NCI-H1092 treated with DMSO at 0.1 percent for 48 hours (cell line): ENCODE measurements at regions not wholly inside any gene's neighbourhood (a gene's known extent, or its start where the extent isn't known, plus 50 kb on each side); places are given as distances from the start of the nearest gene placed in this dataset.

Experiments
- DNase-seq: peaks from one replicate; lab custom pipeline; 2025; lab: John Stamatoyannopoulos, UW

DNA sequence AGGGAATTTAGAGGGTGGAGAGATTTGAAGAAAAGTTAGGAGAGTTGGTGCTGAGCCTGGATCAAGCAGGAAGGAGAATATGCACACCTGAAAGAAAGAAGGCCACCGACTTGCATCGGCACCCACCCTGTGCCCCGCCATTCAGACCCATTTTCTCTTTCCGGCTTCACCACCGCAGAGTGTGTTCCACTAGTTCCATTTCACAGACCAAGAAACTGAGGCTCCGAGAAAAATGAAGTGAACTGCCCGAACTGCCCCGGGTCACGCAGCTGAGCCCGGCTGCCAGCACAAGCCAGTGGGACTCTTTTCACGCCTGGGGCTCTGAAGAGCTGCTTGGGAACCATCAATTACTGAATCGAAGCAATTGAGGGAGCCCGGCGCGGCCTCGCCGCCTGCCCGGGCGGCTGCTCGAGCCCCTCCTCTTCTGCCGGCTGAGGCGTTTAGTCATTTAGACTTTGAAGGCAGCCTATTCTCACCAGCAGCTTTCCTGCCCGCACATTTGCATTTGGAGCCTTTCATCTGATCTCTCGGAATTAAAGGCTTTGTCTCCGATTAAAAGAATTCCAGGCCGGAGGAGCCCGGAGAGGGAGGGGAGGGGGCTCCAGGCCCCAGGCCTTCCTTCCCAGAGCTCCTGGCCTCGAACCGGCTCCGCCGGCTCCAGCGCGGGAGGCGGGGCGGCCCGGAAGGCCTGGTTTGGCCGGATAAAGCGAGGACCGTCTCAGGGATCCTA is 140.2 kb upstream of the PJA1 start:
- DNase-seq = no peak

DNA sequence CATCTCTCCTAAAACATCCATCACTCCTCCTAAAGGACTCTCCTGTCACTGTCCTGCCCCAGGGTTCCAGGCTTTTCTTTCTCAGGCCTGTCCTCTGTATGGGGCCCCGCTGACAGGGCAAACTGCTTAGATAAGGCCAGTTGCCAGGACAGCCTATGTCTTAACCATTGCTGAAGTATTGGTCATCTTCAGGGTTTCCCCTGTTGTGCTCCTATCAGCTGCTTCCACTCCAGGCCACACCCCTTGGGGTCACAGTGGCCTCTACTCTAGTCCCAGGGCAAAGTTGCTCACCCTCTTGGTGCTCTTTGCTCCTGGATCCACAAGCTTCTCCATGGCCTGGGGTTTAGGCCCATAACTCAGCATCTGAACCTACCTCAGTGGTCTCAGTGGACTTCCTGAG is 138.0 kb upstream of the PJA1 start:
- DNase-seq = no peak

DNA sequence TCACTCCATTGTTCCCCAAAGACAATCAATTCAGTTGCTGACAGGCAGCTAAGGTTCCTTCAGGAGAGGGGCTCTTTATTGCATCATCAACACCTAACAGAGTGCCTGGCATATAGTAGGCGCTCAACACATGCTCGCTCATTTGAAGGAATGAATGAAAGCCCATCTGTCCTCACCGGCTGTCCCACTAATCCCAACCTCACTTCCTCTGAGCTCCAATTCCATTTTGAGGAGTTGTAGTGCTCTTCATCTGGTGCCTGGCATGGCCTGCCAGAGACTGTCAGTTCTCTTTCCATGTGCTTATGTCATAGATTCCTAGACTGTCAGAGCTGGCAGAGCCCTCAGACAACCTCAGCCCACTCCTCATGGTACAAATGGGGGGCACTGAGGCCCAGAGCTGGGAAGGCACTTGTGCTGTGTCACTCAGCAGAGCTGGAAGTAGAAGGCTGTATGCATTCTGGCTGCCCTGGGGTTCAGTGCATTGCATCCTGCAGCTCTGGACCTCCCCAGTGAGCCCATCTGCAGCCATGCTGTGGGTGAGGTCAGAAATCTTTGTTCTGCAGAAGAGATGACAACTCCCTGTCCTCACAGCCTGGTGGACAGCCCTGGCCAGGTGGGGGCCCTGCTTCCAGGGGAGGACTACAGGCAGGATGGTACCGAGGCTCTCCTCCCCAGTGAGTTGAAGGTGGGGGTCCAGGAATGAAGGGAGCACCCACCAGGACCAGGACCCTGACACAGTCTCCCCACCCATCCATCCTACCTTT is 134.9 kb upstream of the PJA1 start:
- no peak for DNase-seq

DNA sequence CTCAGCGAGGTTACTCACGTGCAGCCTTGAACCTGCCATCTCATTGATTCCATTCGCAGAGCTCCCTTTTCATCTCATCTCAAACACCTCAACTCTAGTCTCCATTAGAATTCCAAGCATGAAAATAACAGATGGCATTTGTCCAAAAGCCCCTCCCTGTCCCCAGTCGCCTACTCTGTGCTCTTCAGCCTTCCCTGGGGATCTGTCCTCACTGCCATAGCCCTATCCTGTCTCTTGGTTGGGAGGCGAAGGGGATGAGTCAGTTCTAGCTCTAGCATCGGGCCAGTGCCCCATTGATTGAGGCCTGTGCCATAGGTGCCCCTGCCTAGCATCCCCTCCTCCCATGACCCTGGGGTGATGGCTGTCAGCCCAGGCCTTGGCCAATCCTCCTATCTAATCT is 134.0 kb upstream of the PJA1 start:
- DNase-seq = no peak

DNA sequence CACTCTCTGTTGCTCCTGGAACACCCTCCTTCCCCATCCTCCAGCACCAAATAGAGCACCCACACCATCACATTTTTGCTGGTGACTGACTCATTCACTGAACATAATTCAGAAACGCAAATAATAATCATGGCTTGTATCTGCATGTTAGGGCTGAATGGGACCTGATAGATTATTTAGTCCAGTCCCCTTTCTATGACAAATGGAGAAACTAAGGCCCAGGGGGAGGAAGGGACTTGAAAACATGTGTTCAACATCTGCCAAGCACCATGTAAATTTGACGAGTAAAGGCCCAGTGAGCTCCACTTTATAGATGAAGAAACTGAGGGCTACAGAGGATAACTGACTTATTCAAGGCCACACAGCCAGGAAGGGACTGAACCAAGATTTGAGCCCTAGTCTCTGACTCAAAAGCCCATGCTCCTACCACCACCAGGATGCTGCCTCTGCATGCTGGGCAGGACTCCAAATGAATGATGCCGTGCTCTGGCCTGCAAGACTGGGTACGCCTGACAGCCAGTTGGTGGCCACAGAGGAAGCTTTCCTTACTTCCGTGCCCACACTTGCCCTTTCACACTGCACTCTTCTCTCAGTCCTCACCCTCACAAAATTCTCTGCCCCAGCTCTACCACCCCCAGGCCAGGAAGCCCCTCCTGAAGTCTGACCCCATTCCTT is 133.3 kb upstream of the PJA1 start:
- no peak for DNase-seq

DNA sequence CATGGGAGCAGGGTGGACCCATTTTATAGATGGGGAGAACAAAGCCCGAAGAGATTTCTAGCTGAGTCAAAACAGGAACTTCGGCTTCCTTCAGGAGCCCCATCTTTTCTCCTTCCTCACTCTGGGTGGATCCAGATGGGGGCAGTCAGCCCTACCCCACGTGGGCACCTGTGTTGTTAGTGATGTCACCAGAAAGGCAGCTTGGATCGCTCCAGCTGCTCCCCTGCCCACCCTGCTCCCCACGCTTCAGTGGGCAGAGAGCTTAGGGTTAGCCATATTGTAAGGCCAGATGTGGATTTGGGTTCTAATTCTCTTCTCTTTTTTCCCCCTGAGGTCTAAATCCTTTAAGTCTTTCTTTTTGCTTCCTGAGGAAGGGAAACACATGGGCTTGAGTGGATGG is 132.3 kb upstream of the PJA1 start:
- no peak for DNase-seq

DNA sequence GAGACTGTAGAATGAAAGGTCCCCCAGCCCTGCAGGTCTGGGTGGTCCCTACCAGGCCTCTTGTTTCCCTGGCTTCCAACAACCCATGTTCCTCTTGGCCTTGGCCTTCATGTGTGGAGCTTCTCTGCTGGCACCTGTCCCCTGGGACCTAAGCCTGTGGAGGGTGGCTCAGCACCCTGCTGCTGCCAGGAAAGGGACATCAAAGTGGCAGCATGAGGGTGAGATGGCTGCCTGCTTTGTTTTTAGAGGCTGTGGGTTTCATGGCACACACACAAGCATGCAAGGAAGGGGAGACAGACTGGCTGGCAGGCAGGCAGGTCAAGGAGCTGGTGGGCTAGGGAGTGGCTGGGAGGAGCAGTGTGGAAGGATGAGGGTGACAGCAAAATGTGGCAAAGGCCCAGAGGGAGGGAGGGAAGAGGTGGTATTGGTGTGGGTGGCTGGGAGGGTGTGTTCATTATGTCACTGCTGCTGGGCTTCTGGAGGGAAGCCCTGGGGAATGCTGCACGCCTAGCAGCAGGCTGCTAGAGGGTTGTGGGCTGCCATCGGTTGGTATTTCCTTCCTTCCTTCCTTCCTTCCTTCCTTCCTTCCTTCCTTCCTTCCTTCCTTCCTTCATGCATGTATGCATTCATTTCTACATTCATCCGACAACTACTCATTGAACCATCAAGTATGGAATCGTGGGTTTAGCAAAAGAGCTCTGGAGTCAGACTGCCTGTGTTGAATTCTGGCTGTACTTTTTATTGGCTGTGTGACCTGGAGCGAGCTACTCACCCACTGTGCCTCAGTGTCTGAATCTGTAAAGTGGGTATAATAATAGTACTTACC is 128.7 kb upstream of the PJA1 start:
- no peak for DNase-seq

DNA sequence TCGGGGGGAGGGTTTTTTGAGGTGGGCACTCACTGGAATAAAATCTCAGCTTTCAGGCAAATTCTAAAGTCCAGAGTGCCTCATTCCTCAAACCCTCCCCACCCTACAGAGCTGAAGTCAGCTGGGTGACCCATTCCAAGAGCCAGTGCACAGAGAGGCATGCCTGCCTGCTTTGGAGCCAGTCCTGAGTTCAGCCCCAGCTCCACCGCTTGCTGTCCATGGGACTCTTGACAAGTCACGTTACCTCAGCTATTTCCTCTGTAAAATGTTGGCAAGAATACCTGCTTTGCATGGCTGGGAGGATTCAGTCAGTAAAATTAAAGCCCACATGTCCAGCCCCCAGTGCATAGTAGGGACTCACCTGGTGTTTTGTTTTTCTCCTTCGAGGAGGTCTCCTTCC is 125.9 kb upstream of the PJA1 start:
- no peak for DNase-seq

DNA sequence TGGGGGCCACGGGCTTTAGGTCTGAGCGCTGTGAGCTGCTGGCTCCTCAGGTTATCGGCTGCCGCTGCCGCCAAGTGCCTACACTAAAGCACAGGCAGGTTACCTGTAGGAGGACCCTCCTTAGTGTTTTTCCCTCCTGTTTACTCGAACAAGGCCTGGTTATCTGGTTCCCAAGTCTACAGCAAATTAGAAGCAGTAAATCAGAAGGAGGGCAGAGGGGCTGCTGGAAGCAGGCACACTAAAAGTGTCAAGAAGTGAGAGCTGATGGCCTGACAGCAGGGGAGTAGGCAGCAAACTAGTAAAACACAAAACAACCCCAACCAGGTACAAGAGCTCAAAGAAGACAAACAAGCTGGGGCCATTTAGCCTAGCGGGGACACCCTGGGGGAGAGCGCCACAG is 125.0 kb upstream of the PJA1 start:
- DNase-seq = no peak

DNA sequence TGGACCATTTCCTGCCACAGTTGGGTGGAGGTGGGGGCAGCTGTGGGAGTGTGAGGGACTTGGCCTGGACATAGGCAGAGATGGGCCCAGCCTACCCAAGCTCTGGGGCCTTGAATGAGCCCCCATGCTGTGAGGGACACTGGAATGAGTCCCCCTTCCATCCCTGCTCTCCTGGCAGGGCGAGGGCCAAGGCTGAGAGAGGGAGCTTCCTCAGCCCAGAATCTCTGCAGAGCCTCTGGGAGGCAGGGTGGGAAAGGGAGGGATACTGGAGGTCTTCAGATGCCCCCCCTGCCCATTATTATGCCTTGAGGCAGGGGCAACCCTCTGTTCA is 124.5 kb upstream of the PJA1 start:
- no peak for DNase-seq

DNA sequence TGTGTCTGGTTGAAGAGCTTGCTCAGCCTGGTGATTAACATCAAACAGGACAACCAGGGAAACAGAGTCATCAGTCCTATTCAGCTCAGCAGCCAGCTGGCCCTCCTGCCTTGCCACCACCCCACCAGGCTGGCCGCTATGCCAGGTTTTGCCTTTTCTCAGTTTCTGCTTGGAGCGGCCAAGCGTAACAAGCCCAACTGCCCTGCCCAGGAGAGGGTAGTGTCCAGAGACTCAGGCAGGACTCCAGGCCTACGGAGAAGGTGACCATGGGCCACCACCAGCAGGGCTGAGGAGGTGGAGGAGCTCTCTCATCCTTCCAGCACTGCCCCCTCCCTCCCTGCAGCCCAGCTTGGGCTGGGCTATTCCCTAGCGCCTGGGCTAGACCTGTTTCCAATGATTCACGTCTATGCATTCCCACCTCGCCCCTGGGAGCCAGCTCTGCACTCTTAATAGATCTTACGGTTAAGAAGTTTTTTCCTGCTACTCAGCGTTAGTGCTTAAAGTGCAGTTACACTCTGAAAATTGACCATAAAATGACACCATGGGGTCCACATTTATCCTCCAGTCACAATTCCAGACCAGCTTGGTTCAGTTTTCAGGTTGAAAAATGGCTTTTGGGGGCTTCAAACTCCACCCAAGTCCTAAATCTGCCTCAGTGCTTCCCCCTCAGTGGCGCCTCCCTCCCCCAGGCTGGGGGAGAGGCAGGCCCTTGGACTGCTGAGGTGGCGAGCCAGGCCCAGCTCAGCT is 124.0 kb upstream of the PJA1 start:
- no peak for DNase-seq

DNA sequence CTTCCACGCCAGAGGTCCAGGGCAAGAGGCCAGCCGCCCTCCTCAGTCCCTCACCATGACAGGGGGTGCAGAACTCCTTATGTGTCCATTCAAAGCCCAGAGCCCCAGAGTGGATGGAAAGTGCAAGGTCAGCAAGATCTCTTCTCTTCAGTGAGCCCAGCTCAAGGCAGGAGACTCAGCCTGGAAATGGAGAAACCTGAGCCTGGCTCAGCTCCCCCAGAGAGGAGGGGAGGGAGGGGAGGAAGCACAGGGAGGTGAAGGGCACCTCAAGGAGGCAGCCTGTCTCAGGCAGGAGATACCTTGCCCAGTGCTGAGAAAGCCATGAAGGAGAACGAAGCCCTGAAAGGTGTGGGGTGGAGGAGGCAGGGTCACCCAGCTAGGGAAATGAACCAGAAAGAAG is 121.8 kb upstream of the PJA1 start:
- DNase-seq = no peak

DNA sequence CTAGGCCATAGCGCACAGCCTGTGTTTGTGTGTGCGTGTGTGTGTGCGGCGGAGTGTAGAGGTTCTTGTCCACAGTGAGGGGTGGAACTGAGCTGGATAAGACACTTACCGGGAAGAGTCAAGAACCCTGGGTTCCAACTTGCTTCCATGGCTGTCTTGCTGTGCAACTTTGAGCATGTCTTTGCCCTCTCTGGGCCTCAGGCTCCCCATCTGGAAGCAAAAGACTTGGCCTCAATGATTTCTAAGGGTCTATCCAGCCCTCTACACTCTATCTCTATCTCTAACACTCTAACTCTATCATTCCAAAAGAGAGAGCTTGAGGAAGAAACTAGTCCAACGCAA is 121.3 kb upstream of the PJA1 start:
- DNase-seq = no peak

DNA sequence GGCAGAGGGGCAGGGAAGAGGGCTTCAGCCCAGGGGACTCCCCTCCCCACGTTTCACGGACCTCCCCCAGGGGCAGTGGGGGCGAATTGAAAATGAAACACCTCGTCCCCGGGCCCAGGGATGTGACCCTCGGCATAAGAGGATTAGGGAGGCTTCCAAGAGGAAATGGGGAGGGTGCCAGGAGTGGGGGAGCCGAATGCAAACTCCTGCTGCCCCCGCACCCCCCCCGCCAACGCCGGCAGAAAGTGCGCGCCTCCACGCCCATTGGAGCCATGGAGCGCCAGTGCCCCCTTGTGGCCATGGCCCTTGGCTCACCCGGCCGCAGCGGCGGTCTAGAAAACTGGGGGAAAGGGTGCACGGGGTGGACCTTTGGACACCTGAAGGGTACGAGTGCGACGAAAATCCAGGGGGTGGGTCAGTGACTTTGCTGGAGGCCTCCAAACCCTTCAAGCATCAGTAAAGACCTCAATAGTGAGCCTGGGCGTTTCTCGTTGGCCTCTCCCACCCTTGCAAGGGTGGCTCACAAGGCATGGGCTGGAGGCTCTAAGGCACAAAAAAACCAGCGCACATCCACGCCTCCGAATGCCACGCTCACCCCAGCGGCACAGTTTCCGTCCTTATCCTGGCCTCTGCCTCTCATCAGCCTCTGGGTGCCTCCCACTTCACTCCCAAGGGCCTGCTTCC is 120.8 kb upstream of the PJA1 start:
- DNase-seq = peak; percentile 43

DNA sequence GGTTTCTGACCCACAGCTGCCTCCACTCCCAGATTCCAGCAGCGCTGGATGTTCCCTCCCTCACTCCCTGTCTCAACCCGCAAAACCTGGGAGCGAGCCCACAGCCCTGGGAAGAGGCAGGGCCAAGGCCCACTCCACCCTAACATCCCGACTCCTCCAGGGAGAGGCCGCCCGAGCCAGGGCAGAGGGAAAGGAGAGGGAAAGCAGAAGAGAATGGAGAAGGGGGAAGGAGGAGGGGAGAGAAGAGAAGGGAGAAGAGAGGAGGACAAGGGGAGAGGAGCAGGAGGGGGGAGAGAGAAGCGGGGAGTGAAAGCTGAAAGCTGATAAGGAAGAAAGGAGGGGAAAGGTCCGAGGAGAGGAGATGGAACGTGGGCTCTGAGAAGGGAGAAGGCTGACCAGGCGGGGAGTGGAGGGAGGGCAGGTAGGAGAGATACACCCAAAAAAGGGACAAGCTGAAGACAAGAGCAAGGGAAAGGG is 120.2 kb upstream of the PJA1 start:
- no peak for DNase-seq

DNA sequence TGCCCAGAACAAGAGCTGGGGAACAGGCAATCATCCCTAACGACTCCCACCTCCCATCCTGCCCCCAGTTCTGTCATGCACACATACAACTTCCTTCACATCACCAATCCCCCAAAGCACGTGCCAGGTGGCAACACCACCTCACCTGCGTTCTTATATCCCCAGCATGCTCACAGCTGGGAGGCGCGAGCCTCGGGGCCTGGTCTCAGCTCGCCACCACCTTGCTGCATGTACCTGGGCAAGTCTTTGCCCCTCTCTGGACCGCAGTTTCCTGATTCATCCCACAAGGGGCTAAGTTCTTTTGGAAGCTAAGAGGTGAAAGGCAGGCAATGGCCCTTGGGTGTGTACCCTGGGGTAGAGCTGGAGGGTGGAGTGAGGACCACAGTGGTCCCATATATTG is 119.2 kb upstream of the PJA1 start:
- DNase-seq = no peak

DNA sequence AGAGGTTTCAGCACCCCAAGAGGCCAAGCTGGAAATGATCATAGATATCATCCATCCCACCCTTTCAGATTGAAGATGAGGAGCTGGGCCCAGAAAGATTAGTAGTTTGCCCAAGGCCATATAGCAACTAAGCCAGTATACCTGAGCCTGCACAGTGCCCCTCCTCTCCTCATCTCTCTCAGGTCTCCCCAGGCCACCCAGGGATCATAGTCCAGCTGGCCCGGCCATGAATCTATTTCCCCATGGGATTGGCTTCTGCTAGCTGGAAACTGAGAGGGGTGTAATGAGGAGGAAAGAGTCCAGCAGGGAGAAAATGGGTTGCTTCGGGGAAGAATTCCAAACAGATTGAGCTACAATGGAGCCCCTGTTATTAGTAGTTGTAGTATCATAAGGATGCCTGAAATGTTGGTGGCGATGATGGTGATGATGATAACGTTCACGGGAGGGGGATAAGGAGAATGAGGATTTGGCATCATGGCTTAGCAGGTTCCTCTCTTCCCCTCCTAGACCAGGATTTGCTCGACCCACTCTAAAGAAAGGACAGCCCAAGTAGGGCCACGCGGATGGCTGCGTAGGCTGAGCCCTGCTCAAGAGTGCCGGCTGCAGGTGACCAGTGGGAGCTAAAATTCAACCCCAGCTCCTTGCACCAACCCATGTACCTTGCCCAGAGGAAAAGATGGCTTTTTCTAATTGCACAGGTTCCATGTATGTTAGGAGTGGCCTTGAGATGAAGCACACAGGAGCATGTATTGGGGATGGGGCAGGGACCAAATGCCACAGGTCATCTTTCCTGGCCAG is 117.8 kb upstream of the PJA1 start:
- DNase-seq = no peak

DNA sequence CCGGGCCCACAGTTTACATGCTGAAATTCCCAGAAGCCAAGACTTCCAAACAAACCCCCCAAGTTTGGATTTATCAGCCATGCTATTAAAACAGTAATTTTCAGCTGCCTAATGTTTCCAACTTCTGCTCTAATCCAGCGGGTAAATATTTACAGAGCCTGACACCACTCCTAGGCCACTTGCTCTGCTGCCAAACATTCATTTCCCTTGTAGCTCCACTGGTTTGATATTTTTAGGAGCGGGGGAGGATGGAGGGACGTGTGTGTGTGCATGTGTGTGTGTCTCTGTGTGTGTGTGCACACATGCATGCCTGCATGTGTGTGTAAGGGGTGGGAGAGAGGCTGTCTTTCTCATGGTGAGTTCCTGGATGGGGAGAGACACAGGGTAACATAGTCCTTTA is 115.7 kb upstream of the PJA1 start:
- DNase-seq = peak; percentile 60

DNA sequence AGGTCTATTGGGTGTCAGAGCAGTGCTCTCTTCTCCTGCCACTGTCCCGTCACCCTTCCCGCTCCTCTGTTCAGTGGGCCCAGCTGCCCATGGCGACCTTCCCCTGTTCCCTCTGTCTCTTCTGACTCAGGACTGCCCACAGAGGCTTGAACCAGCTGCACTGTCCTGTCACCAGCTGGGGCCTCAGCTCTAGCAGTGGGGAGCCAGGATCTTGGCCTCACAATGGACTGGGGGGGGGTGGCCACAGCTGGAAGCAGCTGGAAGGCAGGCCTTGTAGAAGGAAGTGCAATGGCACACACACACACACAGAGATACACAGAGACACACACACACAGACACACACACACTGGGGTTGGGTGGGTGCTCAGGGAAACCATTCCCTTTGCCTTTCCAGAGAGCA is 114.0 kb upstream of the PJA1 start:
- DNase-seq = no peak

DNA sequence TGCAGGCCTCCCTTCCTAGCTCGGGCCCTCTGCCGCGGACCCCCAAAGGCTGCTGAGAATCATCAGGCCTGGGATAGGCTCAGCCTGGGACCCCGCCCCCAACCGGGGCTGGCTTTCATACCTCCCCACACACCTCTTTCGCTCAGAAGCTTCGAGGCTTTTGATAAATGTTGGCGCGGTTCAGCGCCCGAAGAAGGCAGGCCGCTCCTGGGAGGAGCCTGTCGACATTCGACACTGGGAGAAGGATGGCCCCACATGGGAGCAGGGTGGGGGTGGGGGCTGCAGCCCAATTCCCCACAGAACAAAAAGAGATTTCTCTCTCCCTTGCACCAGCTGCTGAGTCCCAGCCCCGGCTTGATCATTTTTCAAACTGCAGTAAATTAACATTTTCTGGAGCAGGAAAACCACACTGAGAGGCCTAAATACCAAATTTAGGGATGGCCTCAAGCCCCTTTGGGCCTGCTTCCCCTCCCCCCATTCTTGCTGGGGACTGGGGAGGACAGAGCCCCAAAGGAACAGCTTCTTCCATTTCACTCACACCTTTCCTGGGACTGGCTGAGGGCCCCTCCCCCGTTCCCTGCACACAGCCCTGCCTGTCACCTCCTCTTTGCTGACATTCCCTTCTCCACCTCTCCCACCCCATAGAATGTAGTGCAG is 112.9 kb upstream of the PJA1 start:
- DNase-seq = no peak
